ENCODE measurements at regions not wholly inside any gene's neighbourhood (a gene's known extent, or its start where the extent isn't known, plus 50 kb on each side); places are given as distances from the start of the nearest gene placed in this dataset.

GRCh38 chr9:72431036-72431435, 66.0 kb upstream of the ZFAND5 start:
- no peak for DNase-seq (ENCODE audit: low spot score)

GRCh38 chr9:72428329-72428728, 63.3 kb upstream of the ZFAND5 start:
- DNase-seq (ENCODE audit: low spot score): no peak

GRCh38 chr9:72427801-72428200, 62.8 kb upstream of the ZFAND5 start:
- DNase-seq (ENCODE audit: low spot score): no peak

GRCh38 chr9:72424131-72424530, 59.1 kb upstream of the ZFAND5 start:
- no peak for DNase-seq (ENCODE audit: low spot score)

- DNase-seq (ENCODE audit: low spot score): no peak
Measured at GRCh38 chr9:72422214-72422613, 57.2 kb upstream of the ZFAND5 start.

GRCh38 chr9:72420783-72421182, 55.8 kb upstream of the ZFAND5 start:
- no peak for DNase-seq (ENCODE audit: low spot score)

- DNase-seq (ENCODE audit: low spot score): no peak
Measured at GRCh38 chr9:72415948-72416347, 50.9 kb upstream of the ZFAND5 start.

- no peak for DNase-seq (ENCODE audit: low spot score)
Measured at GRCh38 chr9:72415163-72415562, 50.2 kb upstream of the ZFAND5 start.

Measured in LoVo (cell line).